HEK293 (cell line): ENCODE measurements at regions not wholly inside any gene's neighbourhood (a gene's known extent, or its start where the extent isn't known, plus 50 kb on each side); places are given as distances from the start of the nearest gene placed in this dataset.

ENCODE experiments used
- CTCF ChIA-PET: fragments of 350-600 bp; formaldehyde crosslinking; extraction: SDS; loops from one replicate; lab custom pipeline; 2021; ENCODE audit warnings: antibody characterized with exemption; lab: Yijun Ruan, JAX
- POLR2A ChIA-PET: fragments of 300-600 bp; formaldehyde crosslinking; extraction: SDS; loops from one replicate; lab custom pipeline; 2020; ENCODE audit warnings: antibody characterized with exemption, inconsistent platforms; lab: Yijun Ruan, JAX
- H3K27ac ChIP-seq: fragments of 200-500 bp; sonication (Bioruptor generic); 2 replicates; pipeline ENCODE4 v1.5.1; 2014; ENCODE audit warnings: low read depth, low read length, control low read depth, inconsistent platforms; ENCODE audit errors: extremely low read depth
- H3K36me3 ChIP-seq, 2 experiments: fragments of 200-500 bp in 1 of 2; sonication (Bioruptor generic) in 1 of 2; 1 replicate in 1 of 2; 2 replicates in 1 of 2; pipeline ENCODE4 v1.5.1; 2014 to 2017; ENCODE audit warnings: inconsistent platforms in 2 of 2, low read length in 2 of 2; ENCODE audit not compliant: control insufficient read depth in 2 of 2, insufficient read depth in 1 of 2
- H3K4me1 ChIP-seq: fragments of 200-500 bp; sonication (Bioruptor generic); 2 replicates; pipeline ENCODE4 v1.5.1; 2014; ENCODE audit warnings: mild to moderate bottlenecking, low read length, inconsistent platforms; ENCODE audit not compliant: control insufficient read depth, insufficient read depth
- H3K4me3 ChIP-seq: 2 replicates; pipeline ENCODE4 v1.5.1; 2011; ENCODE audit warnings: low read depth, mild to moderate bottlenecking, control low read depth, low read length, moderate library complexity
- H3K9me3 ChIP-seq: fragments of 200-500 bp; sonication (Bioruptor generic); 2 replicates; pipeline ENCODE4 v1.5.1; 2014; ENCODE audit warnings: low read depth, low read length, inconsistent platforms; ENCODE audit not compliant: control insufficient read depth, insufficient read depth
- ATF2 ChIP-seq: fragments of 450-650 bp; formaldehyde crosslinking; IDR thresholded peaks from 2 replicates; pipeline ENCODE4 v1.5.1; 2016; ENCODE audit warnings: missing biosample characterization, missing genetic modification characterization, low read depth
- CTCF ChIP-seq: fragments of 450-650 bp; formaldehyde crosslinking; IDR thresholded peaks from 2 replicates; pipeline ENCODE4 v1.5.1; 2016; ENCODE audit warnings: missing biosample characterization, missing genetic modification characterization
- EGR2 ChIP-seq: fragments of 450-650 bp; formaldehyde crosslinking; IDR thresholded peaks from 2 replicates; pipeline ENCODE4 v1.5.1; 2016; ENCODE audit warnings: low read depth, missing biosample characterization, missing genetic modification characterization
- MZF1 ChIP-seq: fragments of 450-650 bp; formaldehyde crosslinking; IDR thresholded peaks from 2 replicates; pipeline ENCODE4 v1.5.1; 2017; ENCODE audit warnings: missing biosample characterization, missing genetic modification characterization, borderline replicate concordance
- YY1 ChIP-seq: fragments of 450-650 bp; formaldehyde crosslinking; IDR thresholded peaks from 2 replicates; pipeline ENCODE4 v1.5.1; 2018; ENCODE audit warnings: missing biosample characterization, missing genetic modification characterization
- ZEB2 ChIP-seq: fragments of 450-650 bp; formaldehyde crosslinking; IDR thresholded peaks from 2 replicates; pipeline ENCODE4 v1.5.1; 2016; ENCODE audit warnings: missing biosample characterization, missing genetic modification characterization
- ZNF114 ChIP-seq: fragments of 450-650 bp; formaldehyde crosslinking; IDR thresholded peaks from 2 replicates; pipeline ENCODE4 v1.5.0; 2017; ENCODE audit warnings: missing biosample characterization, missing genetic modification characterization
- ZNF169 ChIP-seq: fragments of 450-650 bp; formaldehyde crosslinking; IDR thresholded peaks from 2 replicates; pipeline ENCODE4 v1.5.1; 2016; ENCODE audit warnings: missing biosample characterization, missing genetic modification characterization
- ZNF19 ChIP-seq: fragments of 450-650 bp; formaldehyde crosslinking; IDR thresholded peaks from 2 replicates; pipeline ENCODE4; 2016; ENCODE audit warnings: missing biosample characterization, missing genetic modification characterization, low read depth
- ZNF202 ChIP-seq: fragments of 450-650 bp; formaldehyde crosslinking; IDR thresholded peaks from 2 replicates; pipeline ENCODE4 v1.5.1; 2016; ENCODE audit warnings: missing biosample characterization, missing genetic modification characterization, borderline replicate concordance
- ZNF24 ChIP-seq: fragments of 450-650 bp; formaldehyde crosslinking; IDR thresholded peaks from 2 replicates; pipeline ENCODE4 v1.5.1; 2016; ENCODE audit warnings: missing biosample characterization, missing genetic modification characterization
- ZNF362 ChIP-seq: fragments of 450-650 bp; formaldehyde crosslinking; IDR thresholded peaks from 2 replicates; pipeline ENCODE4 v1.5.1; 2016; ENCODE audit warnings: missing biosample characterization, missing genetic modification characterization
- ZNF555 ChIP-seq: fragments of 450-650 bp; formaldehyde crosslinking; conservative IDR thresholded peaks from 2 replicates; pipeline ENCODE4 v1.5.1; 2017; ENCODE audit warnings: missing biosample characterization, mild to moderate bottlenecking, missing genetic modification characterization, inconsistent platforms
- ZNF585B ChIP-seq: fragments of 450-650 bp; formaldehyde crosslinking; IDR thresholded peaks from 2 replicates; pipeline ENCODE4 v1.5.1; 2016; ENCODE audit warnings: missing biosample characterization, missing genetic modification characterization
- ZNF624 ChIP-seq: fragments of 450-650 bp; formaldehyde crosslinking; IDR thresholded peaks from 2 replicates; pipeline ENCODE4 v1.5.1; 2017; ENCODE audit warnings: missing biosample characterization, missing genetic modification characterization
- ZNF626 ChIP-seq: fragments of 450-650 bp; sonication (Bioruptor Pico); formaldehyde crosslinking; IDR thresholded peaks from 2 replicates; pipeline ENCODE4 v1.5.1; 2018; ENCODE audit warnings: missing biosample characterization, missing genetic modification characterization, inconsistent platforms
- ZNF639 ChIP-seq: fragments of 450-650 bp; formaldehyde crosslinking; IDR thresholded peaks from 2 replicates; pipeline ENCODE4 v1.5.1; 2016; ENCODE audit warnings: missing biosample characterization, missing genetic modification characterization
- ZSCAN16 ChIP-seq: fragments of 450-650 bp; formaldehyde crosslinking; IDR thresholded peaks from 2 replicates; pipeline ENCODE4 v1.5.1; 2016; ENCODE audit warnings: missing biosample characterization, missing genetic modification characterization

GRCh38 chr12:89126712-89127111, 225.6 kb downstream of the DUSP6 start:
- Histone ChIP-seq H3K36me3 (no peaks in the 10 kb centered on the region), H3K27ac (no peak overlapping the region), H3K4me1 (no peaks in the 10 kb centered on the region), H3K4me3 (no peak overlapping the region), H3K9me3 (no peaks in the 10 kb centered on the region)
- POLR2A ChIA-PET = no interaction called here
- CTCF ChIA-PET = interaction anchor here (0.7 kb wide), 1 partner anchor 404 kb away, joined by 3 read pairs; no protein-coding TSS in a partner anchor
- no peak for TF ChIP-seq EGR2 (tag by site-specific recombination)
- no peak for TF ChIP-seq ZNF555 (tag by site-specific recombination)
- no peak for TF ChIP-seq ZNF626 (tag by site-specific recombination)
- no peak for TF ChIP-seq MZF1 (tag by site-specific recombination)
- TF ChIP-seq ZNF362 (tag by site-specific recombination) = no peak
- TF ChIP-seq ATF2 = no peak
- no peak for TF ChIP-seq ZNF639
- no peak for TF ChIP-seq CTCF (tag by site-specific recombination)
- no peak for TF ChIP-seq ZNF19 (tag by site-specific recombination)
- no peak for TF ChIP-seq ZEB2 (tag by site-specific recombination)

- no peaks in the 10 kb centered on the region for H3K4me1 ChIP-seq
- no peak overlapping the region for H3K4me3 ChIP-seq
- H3K36me3 ChIP-seq = no peaks in the 10 kb centered on the region
- ChIA-PET POLR2A (no interaction called here), CTCF (no interaction called here)
- no peak overlapping the region for H3K27ac ChIP-seq
- H3K9me3 ChIP-seq = no peaks in the 10 kb centered on the region
- TF ChIP-seq ZNF624 (tag by site-specific recombination) (no peak), YY1 (tag by site-specific recombination) (no peak), ZNF169 (tag by site-specific recombination) (no peak), ZNF202 (tag by site-specific recombination) (no peak), ZNF585B (no peak), ZSCAN16 (tag by site-specific recombination) (no peak), ZNF114 (no peak), ZNF24 (tag by site-specific recombination) (no peak)
Measured at GRCh38 chr12:89122852-89123251, 229.4 kb downstream of the DUSP6 start.
